NT2/D1 (cell line): ENCODE measurements at regions not wholly inside any gene's neighbourhood (a gene's known extent, or its start where the extent isn't known, plus 50 kb on each side); places are given as distances from the start of the nearest gene placed in this dataset.

ENCODE experiments used
- DNase-seq: peaks from one replicate; pipeline ENCODE4 v3.0.0-alpha.2; 2011; ENCODE audit warnings: low read depth, low spot score
- H3K27me3 ChIP-seq: 2 replicates; pipeline ENCODE4 v1.6.0; 2011; ENCODE audit warnings: mild to moderate bottlenecking; ENCODE audit not compliant: insufficient read length, insufficient read depth
- H3K36me3 ChIP-seq: 2 replicates; pipeline ENCODE4 v1.6.1; 2011; ENCODE audit warnings: mild to moderate bottlenecking, low read length, mixed read lengths; ENCODE audit not compliant: insufficient read depth, insufficient read length
- H3K4me1 ChIP-seq: 2 replicates; pipeline ENCODE4 v1.5.1; 2011; ENCODE audit not compliant: insufficient read depth, insufficient read length
- H3K4me3 ChIP-seq: 2 replicates; pipeline ENCODE4 v1.5.1; 2011; ENCODE audit warnings: low read depth; ENCODE audit not compliant: insufficient read length
- H3K9ac ChIP-seq: 2 replicates; pipeline ENCODE4 v1.6.0; 2011; ENCODE audit warnings: low read depth; ENCODE audit not compliant: insufficient read length
- H3K9me3 ChIP-seq: 2 replicates; pipeline ENCODE4 v1.5.1; 2011; ENCODE audit warnings: mild to moderate bottlenecking, low read length; ENCODE audit not compliant: insufficient read depth
- SUZ12 ChIP-seq: IDR thresholded peaks from 2 replicates; pipeline ENCODE4 v1.6.1; 2011; ENCODE audit not compliant: insufficient read length, insufficient read depth; ENCODE audit errors: extremely low read depth
- YY1 ChIP-seq: IDR thresholded peaks from 2 replicates; pipeline ENCODE4 v1.6.1; 2011; ENCODE audit not compliant: insufficient read length, insufficient read depth
- ZNF274 ChIP-seq: IDR thresholded peaks from 2 replicates; pipeline ENCODE4 v1.6.1; 2011; ENCODE audit warnings: mild to moderate bottlenecking, low read depth, low read length

- Histone ChIP-seq H3K9me3 (peaks cover 12% of the 10 kb centered on the region), H3K27me3 (no peaks in the 10 kb centered on the region), H3K9ac (no peak overlapping the region), H3K4me3 (no peak overlapping the region), H3K36me3 (no peaks in the 10 kb centered on the region), H3K4me1 (no peaks in the 10 kb centered on the region)
- no peak for DNase-seq
- no peak for TF ChIP-seq YY1
- no peak for TF ChIP-seq ZNF274
- no peak for TF ChIP-seq SUZ12
These were observed 480.0 kb upstream of the PAPPA start for GRCh38 chr9:115673599-115673998.

GRCh38 chr9:115674091-115674490 is 479.5 kb upstream of the PAPPA start:
- H3K4me1 ChIP-seq = no peaks in the 10 kb centered on the region
- H3K9ac ChIP-seq = no peak overlapping the region
- H3K36me3 ChIP-seq = no peaks in the 10 kb centered on the region
- DNase-seq = no peak
- TF ChIP-seq ZNF274 (no peak), YY1 (no peak), SUZ12 (no peak)
- H3K4me3 ChIP-seq = no peak overlapping the region
- H3K9me3 ChIP-seq = peaks cover 12% of the 10 kb centered on the region
- no peaks in the 10 kb centered on the region for H3K27me3 ChIP-seq

- H3K36me3 ChIP-seq = no peaks in the 10 kb centered on the region
These were observed 477.8 kb upstream of the PAPPA start for GRCh38 chr9:115675834-115676233.

GRCh38 chr9:115680231-115680630 is 473.4 kb upstream of the PAPPA start:
- no peak for DNase-seq
- Histone ChIP-seq H3K9me3 (peaks cover 12% of the 10 kb centered on the region), H3K36me3 (no peaks in the 10 kb centered on the region), H3K9ac (no peak overlapping the region), H3K27me3 (no peaks in the 10 kb centered on the region), H3K4me1 (no peaks in the 10 kb centered on the region), H3K4me3 (no peak overlapping the region)
- no peak for TF ChIP-seq ZNF274

More at GRCh38 chr9:115675834-115676233, 477.8 kb upstream of the PAPPA start:
- no peak overlapping the region for H3K4me3 ChIP-seq
- TF ChIP-seq SUZ12 = no peak
- no peak for TF ChIP-seq ZNF274
- no peak for TF ChIP-seq YY1
- no peak for DNase-seq
- peaks cover 12% of the 10 kb centered on the region for H3K9me3 ChIP-seq
- no peaks in the 10 kb centered on the region for H3K27me3 ChIP-seq
- no peaks in the 10 kb centered on the region for H3K4me1 ChIP-seq
- H3K9ac ChIP-seq = no peak overlapping the region

- TF ChIP-seq YY1 (no peak), SUZ12 (no peak), ZNF274 (no peak)
- H3K27me3 ChIP-seq = no peaks in the 10 kb centered on the region
- no peak overlapping the region for H3K9ac ChIP-seq
- peaks cover 7% of the 10 kb centered on the region for H3K9me3 ChIP-seq
- H3K4me1 ChIP-seq = no peaks in the 10 kb centered on the region
- no peak overlapping the region for H3K4me3 ChIP-seq
- DNase-seq = no peak
- H3K36me3 ChIP-seq = no peaks in the 10 kb centered on the region
These were observed 472.0 kb upstream of the PAPPA start for GRCh38 chr9:115681585-115681984.

- H3K4me3 ChIP-seq = no peak overlapping the region
- H3K36me3 ChIP-seq = no peaks in the 10 kb centered on the region
- no peaks in the 10 kb centered on the region for H3K27me3 ChIP-seq
- no peak for DNase-seq
- H3K9me3 ChIP-seq = no peaks in the 10 kb centered on the region; the same call in 1 of the 2 replicates
- TF ChIP-seq ZNF274 (no peak), SUZ12 (no peak), YY1 (no peak)
- H3K9ac ChIP-seq = no peak overlapping the region
- no peaks in the 10 kb centered on the region for H3K4me1 ChIP-seq
These were observed 467.5 kb upstream of the PAPPA start for GRCh38 chr9:115686069-115686468.

- no peaks in the 10 kb centered on the region for H3K36me3 ChIP-seq
- no peak for TF ChIP-seq YY1
- no peak for TF ChIP-seq ZNF274
- TF ChIP-seq SUZ12 = no peak
- no peak overlapping the region for H3K9ac ChIP-seq
- H3K4me3 ChIP-seq = no peak overlapping the region
- DNase-seq = no peak
- H3K27me3 ChIP-seq = no peaks in the 10 kb centered on the region
- no peaks in the 10 kb centered on the region for H3K4me1 ChIP-seq
- H3K9me3 ChIP-seq = peaks cover 3% of the 10 kb centered on the region; the same call in 1 of the 2 replicates
These were observed 466.2 kb upstream of the PAPPA start for GRCh38 chr9:115687356-115687755.

GRCh38 chr9:115689331-115689730 is 464.3 kb upstream of the PAPPA start:
- no peak for DNase-seq

More at GRCh38 chr9:115689331-115689730, 464.3 kb upstream of the PAPPA start:
- no peaks in the 10 kb centered on the region for H3K27me3 ChIP-seq
- H3K4me3 ChIP-seq = no peak overlapping the region
- H3K4me1 ChIP-seq = no peaks in the 10 kb centered on the region
- 0 out of 2 replicates have a peak, but pooled peaks cover 3% of the 10 kb centered on the region for H3K9me3 ChIP-seq
- H3K36me3 ChIP-seq = no peaks in the 10 kb centered on the region
- no peak overlapping the region for H3K9ac ChIP-seq
- no peak for TF ChIP-seq ZNF274
- no peak for TF ChIP-seq YY1
- no peak for TF ChIP-seq SUZ12
